GM21786 (cell line): ENCODE measurements at regions not wholly inside any gene's neighbourhood (a gene's known extent, or its start where the extent isn't known, plus 50 kb on each side); places are given as distances from the start of the nearest gene placed in this dataset.
"Not testable (repeated sequence)": the region's sequence is repeated elsewhere in the genome, so short reads cannot be mapped to it uniquely, and the experiment has no call there.

ENCODE experiments used
- ATAC-seq: cut with Tn5 transposase; IDR thresholded peaks from one replicate; pipeline ENCODE4 v1.9.1; 2021; ENCODE audit not compliant: unreplicated experiment

DNA sequence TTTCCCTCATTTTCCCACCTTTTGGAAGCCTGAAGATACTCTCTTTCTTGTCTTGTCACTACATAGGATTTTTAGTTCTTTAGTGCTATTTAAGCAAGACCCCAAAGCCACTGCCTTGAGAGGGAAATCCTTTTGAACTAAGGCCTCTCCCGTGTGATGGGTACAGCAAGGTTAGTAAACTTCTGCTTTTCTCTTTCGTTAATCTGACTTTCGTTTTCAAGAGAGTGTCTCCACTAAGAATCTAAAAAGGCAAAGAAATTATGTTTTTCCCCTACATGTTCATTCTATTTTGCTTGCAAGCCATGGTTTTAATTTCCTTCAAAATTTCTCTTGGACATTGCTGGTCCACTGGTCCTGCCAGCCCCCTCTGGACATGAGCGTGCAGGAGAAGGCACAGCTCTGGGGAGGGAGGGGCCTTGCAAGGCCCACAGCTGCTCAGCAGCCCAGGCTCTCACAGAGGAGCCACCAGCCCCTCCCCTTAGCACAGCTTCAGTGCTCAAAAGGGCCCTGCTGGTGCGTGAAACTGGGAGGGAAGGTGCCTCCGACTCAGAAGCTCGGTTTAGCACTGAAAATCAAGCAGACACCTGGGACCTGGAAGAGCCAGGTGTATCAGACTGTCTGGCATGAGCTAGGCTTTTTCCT, 210.9 kb upstream of the GALNT2 start:
- ATAC-seq = peak; percentile 96

DNA sequence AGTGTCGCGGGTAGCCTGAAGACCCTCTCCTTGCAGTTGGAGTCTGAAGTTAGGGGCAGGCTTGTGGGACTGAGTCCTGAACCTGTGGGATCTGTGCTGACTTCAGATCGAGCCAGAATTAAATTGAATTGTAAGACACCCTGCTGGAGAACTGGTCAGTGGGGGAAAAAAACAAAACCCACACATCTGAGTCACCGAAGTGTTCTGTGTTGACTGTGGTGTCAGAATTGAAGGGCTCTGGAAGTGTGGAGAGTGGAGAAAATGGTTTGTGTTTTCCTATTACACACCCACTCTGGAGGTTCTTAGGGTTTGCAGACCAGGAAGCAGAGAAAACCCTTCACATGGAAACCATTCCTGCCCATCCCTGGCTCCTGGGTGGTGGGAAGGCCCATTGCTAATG, 209.5 kb upstream of the GALNT2 start:
- no peak for ATAC-seq

DNA sequence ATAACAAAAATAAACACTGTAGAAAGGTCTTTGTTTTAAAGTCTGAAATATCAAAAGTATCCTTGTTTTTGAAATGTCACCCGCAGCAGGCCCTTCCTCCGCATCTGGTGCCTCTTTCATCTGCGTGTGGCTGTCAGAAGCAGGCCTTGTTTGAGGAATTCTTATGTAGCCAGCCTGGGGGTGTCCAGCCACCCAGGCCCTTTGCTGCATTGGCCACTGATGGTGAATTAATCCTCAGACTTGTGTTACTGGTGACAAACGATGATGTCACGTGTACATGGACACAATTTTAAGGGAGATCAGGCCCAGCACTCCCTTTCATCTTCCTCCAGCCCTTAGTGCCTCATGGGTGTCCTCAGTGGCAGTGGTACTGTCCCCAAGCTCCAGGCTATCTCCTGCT, 208.0 kb upstream of the GALNT2 start:
- ATAC-seq = no peak

DNA sequence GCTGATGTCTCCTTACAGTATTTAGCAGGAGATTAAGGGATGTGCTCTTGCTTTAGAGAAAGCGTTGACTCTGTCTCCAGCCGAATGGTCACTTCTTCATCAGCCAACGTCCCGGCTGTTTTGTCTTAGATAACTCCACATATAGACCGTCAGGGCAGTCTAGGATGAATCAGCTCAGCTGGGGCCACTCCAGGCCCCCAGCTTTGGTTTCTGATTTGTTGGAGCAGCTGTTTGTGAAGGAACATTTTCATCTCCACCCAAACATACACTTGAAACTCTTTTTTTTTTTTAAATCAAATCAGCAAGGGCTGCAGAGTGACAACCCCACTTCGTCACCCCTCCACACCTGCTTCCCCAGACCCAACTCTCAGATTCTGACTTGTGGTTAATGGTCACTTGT, 206.1 kb upstream of the GALNT2 start:
- no peak for ATAC-seq

DNA sequence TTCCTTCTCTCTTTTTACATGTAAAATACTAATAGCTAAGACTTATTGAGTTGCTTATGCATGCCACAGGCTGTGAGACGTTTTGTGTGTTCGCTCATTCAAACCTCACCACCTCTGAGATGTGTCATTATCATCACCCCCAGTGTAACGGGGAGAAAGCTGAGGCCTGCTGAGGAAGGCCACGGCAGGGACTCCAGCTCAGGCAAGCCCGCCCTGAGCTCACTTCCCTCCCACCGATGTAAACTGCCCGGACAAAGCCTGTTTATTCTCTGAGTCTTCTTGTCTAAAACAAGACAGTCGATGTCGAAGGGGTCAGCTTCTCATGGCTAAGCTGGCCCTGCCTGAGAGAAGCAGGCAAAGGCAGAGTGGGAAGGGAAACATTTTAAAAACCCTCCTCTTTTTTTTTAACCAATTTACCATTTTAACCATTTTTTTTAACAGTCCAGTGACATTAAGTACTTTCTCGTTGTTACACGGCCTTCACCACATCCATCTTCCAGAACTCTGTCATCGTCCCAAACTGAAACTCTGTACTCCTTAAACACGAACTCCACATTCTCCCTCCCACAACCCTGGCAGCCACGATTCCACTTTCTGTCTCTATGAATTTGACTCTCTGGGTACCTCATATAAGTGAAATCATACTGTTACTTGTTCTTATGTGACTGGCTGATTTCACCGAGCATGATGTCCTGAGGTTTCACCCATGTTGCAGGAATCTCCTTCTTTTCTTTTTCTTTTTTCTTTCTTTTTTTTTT, 204.8 kb upstream of the GALNT2 start:
- no peak for ATAC-seq

DNA sequence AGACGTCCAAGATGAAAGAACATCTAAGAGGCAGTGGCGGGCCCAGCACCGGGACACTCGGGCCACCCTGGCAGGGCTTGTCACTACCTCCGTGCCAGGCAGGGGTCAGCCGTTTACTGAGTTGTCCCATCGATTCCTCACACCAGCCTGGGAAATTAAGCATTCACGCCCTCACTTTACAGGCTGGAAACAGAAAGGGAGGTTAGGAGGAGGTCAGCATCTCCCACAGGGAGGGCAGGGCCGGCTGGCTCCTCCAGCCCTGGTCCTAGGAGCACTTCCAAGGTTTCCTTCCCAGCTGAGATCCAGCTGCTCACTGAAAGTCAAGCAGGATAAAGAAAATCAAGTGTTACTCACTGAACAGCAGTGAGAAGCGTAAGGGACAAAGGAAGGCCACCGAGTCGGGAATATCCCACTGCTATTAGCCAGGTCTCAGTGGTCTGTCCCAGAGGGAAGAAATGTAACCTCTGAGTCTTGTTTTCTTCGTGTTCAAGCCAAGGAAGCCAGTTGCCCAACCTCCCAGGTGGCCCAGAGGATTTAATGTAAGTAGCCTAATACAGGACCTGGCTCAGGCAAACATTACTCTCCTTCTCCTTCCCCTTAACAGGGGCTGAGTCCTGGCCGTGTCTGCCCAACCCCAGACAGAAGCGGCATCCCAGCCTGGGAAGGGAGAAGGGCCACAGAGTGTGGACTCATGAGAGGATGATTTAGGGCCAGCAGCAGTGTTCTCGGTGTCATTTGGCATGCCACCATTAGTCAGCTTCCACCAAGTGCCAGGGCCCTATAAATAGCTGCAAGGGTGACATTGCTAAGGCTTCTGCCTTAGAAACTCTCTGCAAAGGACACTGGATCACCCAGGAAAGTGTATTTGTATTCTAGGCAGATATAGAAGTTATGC, 203.1 kb upstream of the GALNT2 start:
- ATAC-seq = no peak

DNA sequence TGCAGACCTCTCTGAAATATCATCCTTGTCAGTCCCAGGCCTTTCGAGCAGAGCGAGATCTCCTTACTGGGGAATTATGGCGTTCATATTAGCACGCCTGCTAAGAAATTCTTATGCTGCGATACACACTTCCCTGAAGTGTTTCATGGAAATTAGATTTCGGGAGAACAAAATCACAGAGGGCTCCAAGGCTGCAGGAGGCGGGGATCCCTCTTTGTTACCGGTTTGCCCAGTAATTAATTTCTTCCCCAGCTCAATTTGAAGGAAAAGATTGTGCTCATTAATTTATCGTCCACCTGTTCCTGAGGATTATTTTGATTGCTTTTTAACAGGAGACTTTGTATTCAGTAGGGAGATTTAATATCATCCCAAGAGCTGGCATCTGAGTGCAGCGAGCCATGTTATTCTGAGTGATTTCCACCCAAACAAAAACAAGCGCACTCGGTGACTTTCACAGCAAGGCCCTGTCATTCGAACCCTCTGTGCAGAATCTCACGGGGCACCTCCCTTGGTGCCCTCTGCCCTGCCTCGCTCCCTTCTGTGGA, 202.3 kb upstream of the GALNT2 start:
- no peak for ATAC-seq

DNA sequence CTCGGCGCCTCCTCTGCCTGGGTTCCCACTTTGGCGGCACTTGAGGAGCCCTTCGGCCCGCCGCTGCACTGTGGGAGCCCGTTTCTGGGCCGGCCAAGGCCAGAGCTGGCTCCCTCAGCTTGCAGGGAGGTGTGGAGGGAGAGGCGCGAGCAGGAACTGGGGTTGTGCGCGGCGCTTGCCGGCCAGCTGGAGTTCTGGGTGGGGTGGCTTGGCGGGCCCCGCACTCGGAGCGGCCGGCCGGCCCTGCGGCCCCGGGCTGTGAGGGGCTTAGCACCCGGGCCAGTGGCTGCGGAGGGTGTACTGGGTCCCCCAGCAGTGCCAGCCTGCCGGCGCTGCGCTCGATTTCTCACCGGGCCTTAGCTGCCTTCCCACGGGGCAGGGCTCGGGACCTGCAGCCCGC, 201.7 kb upstream of the GALNT2 start:
- not testable (repeated sequence) for ATAC-seq

DNA sequence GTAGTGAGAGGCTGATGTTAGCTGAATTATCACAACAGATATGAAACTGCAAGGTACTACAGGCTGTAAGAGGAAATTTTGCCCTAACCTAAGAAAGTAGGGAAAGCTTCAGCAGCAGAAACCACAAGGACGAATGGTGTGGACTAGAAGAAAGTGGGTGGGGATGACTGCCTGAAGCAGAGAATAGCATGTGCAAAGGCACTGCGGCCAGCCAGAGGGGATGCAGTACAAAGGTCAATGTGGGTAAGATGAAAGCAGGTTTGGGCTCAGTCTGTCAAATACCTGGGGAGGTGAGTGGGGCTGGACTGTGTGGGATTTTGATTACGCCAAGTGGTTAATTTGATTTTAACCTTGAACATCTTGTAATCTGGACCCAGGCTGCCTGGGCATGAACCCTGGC, 199.3 kb upstream of the GALNT2 start:
- ATAC-seq = no peak

DNA sequence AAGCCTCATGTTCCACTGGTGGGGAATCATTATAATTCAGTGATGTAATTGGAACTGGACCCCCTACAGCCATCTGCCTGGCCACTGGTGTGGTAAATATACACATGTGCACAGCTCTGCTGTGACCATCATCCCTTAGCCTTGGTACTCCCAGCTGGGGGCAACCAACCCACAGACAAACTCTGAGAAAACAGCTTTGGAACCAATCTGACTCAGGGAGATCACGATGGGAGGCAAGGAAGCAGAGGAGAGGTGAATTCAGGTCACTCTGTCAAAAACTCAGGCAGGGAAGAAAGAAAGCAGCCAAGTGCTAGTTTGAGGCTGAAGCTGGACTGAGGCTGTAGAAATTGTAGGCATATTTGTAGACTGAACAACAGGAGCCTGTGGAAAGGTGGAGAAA, 197.8 kb upstream of the GALNT2 start:
- no peak for ATAC-seq

DNA sequence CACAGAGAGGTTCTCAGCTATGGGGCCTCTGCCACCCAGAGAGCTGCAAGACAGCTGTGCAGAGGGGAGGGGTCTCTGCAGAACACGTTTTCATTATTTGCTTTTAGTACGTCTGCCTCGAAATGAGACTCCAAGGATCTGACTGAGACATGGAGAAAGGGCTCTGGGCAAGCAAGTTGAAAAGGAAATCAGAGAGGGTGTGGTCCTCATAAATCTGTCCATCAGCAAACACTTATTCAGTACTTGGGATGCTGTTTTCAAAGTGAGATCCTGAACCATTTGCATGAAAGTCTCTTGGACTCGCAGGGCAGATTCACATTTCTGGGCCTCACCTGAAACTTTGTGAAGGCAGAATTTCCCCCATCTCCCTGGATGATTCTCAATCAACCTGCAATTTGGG, 197.4 kb upstream of the GALNT2 start:
- no peak for ATAC-seq

DNA sequence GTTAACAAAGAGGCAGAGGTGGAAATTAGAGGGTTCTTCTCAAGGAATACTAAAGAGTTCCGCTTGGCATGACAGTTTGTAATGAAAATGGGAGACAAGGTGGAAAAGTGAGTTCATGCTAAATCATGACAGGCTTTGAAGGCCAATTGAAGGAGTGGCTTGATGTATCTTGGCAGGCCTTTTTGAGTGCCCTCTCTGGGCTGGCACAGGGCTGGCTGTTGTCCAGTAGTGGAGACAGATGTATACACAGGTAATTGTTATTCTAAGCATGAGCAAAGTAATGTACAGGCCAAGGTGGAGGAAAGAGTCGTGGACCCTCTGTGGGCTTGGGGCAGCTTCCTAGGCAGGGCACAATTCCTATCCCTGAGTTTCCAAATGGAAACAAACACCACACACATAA, 196.7 kb upstream of the GALNT2 start:
- no peak for ATAC-seq

DNA sequence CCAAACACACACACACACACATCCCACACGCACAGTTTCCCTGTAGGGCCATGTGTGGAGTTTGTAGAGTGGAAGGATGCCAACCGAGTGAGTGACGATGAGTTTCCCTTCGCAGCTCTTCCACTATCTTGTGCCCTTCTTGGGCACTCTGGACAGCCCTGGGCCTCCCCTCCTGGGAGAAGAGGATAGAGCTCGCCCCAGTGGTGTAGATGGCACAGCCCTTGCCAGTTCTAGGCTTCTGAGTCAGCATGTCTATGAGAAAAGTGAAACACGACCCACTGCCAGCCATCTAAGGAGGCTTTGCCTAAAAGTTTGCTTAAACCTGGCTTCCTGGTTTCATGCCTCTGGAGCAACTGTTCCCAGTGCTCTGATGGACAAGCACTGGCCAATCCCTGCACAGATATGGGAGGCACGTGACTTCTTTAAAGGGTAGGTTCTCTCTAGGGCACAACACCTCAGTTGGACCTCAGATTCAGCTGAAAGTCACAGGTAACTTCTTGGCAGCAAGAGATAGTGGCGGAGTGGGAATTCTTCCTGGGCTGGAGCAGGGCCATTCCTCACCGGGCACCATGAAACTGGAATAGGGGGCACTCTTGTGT, 195.9 kb upstream of the GALNT2 start:
- no peak for ATAC-seq

DNA sequence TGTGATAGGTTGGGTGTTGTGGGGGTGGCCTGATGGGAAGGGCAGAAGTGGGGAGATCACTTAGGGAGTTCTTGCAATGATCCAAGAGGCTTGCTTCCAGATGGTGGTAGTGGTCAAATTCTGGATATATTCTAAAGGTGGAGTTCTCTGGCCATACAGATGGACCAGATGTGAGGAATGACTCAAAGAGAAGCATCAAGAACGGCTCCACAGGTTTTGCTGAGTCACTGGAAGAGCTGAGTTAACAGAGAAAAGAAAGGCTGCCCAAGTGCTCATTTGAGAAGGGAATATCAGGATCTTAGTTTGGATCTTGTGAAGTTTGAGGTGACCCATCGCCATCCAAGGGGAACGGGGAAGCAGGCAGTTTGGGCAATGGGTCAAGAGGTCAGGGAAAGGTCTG, 192.9 kb upstream of the GALNT2 start:
- ATAC-seq = no peak

DNA sequence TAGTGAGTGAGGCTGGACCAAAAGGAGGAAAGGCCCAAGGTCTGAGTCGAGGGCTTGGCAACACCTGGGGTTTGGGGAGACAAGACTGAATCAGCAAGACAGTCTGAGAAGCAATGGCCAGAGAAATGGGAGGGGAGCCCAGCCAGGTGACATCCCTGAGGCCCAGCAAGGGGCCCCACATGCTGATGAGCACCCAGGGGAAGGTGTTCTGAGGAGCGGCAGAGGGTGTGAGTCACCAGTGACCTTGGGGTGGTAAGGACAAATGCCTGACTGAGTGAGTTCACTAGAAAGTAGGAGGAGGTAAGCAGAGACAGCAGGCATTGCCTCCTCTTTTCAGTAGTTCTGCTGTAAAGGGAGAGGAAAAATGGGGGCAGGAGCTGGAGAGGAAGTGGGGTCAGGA, 192.4 kb upstream of the GALNT2 start:
- ATAC-seq = no peak

DNA sequence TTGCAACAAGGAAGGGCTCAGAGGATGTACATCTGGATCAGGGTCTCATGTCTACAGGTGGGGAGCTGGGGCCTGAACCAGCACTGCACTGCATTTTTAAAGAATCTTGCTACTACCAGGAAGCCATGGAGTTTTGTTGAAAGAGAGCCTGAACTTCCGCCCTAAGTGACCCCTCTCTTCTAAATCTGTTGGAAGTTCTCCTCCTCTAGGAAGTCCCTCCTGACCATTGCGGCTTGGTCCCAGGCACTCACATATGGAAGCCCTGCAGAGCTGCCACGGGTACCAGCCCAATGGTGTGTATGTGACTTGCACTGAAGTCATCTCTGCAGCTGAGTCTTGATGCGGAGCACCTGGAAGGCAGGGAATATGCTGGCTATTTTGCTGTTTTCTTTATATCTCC, 192.0 kb upstream of the GALNT2 start:
- no peak for ATAC-seq

DNA sequence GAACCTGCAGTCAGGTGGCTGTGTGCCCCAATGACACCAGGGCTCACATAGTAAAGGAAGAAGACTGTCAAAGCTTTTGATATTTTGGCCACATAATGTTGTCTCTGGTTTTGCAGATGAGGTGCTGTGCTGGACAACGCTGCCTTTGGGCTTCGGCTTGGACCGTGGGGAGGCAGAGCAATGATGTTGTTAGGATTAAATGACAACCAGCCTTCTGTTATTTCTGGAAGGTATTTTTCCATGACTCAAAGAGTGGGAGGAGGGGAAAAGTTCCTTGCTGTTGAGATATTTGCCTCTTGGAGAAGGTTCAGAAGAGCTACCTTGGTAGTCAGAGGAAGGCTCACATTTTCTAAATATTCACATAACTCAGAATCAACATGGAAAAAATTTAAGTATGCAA, 187.3 kb upstream of the GALNT2 start:
- no peak for ATAC-seq

DNA sequence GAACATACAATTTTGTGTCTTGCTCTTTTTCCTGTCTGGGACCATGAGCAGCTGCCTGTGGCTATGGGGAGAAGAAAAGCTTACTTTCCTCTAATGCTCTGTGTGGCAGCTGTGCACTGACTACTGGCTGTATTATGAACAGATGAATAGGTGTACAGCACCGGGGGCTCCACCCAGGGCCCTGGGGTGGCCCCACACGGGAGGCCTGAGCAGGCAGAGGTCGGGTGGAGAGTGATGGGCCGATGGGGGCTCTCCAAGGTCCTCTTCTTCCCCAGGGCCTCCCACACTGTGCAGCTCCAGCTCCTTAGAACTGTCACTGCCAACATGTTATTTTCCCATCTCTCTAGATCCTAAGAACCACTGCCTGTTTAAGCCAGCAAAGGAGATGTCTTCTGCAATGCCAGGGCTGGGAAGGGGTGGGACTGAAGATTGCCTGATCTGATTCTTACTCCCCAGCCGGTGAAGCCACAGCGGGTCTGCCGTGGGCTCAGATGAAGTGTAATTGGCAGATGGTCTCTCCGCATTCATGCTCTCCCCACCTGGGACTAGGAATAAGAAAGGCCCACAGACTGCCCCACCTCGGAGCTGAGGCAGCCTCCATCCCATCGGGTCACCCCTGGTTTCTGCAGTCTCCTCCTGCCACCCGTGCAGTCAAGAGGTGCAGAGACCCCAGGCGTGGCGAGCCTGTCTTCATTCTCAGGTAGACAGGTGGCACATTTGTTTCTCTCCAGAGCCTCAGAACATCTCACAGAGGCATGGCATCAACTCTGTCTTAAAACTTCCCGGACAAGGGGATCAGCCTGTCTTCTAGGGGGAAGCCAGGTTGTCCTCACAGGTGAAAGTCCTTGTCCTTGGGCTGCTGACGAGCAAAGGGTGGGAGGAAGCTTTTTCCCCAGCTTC, 186.5 kb upstream of the GALNT2 start:
- no peak for ATAC-seq

DNA sequence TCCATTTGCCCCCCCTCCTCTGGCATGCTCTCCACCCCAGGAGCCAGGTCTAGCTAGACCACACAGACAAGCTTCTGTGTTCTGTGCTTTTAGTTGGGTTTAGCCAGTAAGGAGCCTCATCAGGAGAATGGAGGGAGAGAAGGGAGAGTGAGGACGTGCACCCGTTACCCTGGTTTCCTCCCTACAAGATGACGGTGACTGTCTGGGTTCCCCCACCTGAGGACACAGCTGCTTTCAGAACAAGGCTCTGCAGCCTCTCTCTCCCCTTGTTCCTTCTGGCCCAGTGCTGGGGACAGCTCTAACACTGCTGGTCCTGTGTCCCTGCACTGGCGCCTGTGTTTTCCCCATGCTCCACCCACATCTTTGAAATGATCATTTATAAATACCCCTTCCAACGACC, 184.4 kb upstream of the GALNT2 start:
- no peak for ATAC-seq

DNA sequence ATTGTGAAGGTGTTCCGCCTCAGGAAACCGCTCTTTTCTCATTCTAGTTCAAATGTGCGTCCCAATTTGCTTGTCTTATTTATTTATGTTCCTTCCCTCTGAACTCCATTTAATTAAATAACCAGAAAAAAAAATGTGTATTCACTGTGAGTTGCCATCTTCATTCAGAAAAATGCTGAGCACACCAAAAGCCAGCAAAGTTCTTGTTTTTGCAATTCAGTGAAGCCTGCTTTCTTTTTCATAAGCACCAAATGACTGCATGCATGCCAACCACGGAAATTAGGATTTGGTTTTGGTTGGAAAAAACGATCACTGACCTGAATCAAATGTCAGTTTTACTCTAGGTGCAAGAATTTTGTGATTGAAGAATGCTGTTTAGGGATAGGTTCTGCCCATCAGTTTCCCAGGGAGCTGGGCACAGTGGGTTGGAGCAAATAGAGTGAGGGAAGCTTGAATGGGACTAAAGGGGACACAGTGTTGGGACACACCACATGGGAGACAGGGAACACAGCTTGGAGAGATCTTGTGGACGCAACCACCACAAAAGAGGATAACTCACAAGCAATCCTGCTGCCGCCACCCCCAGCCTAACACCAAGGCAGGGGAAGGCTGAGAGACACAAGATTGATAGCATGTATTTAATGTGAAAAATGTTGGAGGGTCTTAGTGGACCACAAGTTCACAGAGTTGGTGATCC, 183.4 kb upstream of the GALNT2 start:
- no peak for ATAC-seq
